Stimulated activated naive B cell treated with anti-CD40 and anti-IgM and Interleukin-4, amounts not matched to agents 10 μg/mL and 1 μg/mL and 100 μg/mL, for 72 hours (primary cell): ENCODE measurements at regions not wholly inside any gene's neighbourhood (a gene's known extent, or its start where the extent isn't known, plus 50 kb on each side); places are given as distances from the start of the nearest gene placed in this dataset.
"Not testable (repeated sequence)": the region's sequence is repeated elsewhere in the genome, so short reads cannot be mapped to it uniquely, and the experiment has no call there.

Experiments used
- ATAC-seq, 2 donors: fragments of 150-1000 bp; cut with Tn5 transposase; replicated peaks; 2 replicates each; pipeline ENCODE4 v1.10.0; 2021; ENCODE audit warnings: moderate library complexity in 1 of 2
- DNase-seq: peaks from one replicate; pipeline ENCODE4 v3.0.0; 2021
- H3K27ac Mint-ChIP-seq: one replicate; pipeline ENCODE4 v1.8.0; 2022; ENCODE audit warnings: mild to moderate bottlenecking, mixed read lengths
- H3K27me3 Mint-ChIP-seq, 2 donors: one replicate each; pipeline ENCODE4 v1.8.0; 2022; ENCODE audit warnings: mixed read lengths in 2 of 2
- H3K36me3 Mint-ChIP-seq, 2 donors: one replicate each; pipeline ENCODE4 v1.8.0; 2022; ENCODE audit warnings: mixed read lengths in 2 of 2, mild to moderate bottlenecking in 1 of 2
- H3K4me1 Mint-ChIP-seq, 2 donors: one replicate each; pipeline ENCODE4 v1.8.0; 2022; ENCODE audit warnings: mixed read lengths in 2 of 2, mild to moderate bottlenecking in 1 of 2
- H3K4me3 Mint-ChIP-seq, 2 donors: one replicate each; pipeline ENCODE4 v1.8.0; 2022; ENCODE audit warnings: mild to moderate bottlenecking in 2 of 2, mixed read lengths in 2 of 2, moderate library complexity in 1 of 2
- H3K9me3 Mint-ChIP-seq, 2 donors: one replicate each; pipeline ENCODE4 v1.8.0; 2022; ENCODE audit warnings: mixed read lengths in 2 of 2, mild to moderate bottlenecking in 1 of 2

GRCh38 chr6:137814030-137814429, 53.0 kb upstream of the TNFAIP3 start:
- not testable (repeated sequence) for H3K27ac Mint-ChIP-seq, H3K9me3 Mint-ChIP-seq, ATAC-seq, DNase-seq, H3K36me3 Mint-ChIP-seq, H3K27me3 Mint-ChIP-seq, H3K4me3 Mint-ChIP-seq
- peaks cover 40 to 74% of the 10 kb centered on the region in 2 donors for H3K4me1 Mint-ChIP-seq

GRCh38 chr6:137815692-137816091, 51.4 kb upstream of the TNFAIP3 start:
- H3K27ac Mint-ChIP-seq, result peak overlapping the region; percentile 92
- H3K36me3 Mint-ChIP-seq, result peaks cover 2 to 3% of the 10 kb centered on the region in 2 donors
- peaks cover 47 to 72% of the 10 kb centered on the region in 2 donors for H3K4me1 Mint-ChIP-seq
- H3K9me3 Mint-ChIP-seq, result peaks cover 0 to 4% of the 10 kb centered on the region in 2 donors
- peak overlapping the region; percentile 45 to 69 for H3K4me3 Mint-ChIP-seq
- ATAC-seq, result peak; percentile 31 to 42
- no peak for DNase-seq
- H3K27me3 Mint-ChIP-seq, result no peaks in the 10 kb centered on the region

GRCh38 chr6:137816133-137816579, 50.9 kb upstream of the TNFAIP3 start:
- no peaks in the 10 kb centered on the region for H3K27me3 Mint-ChIP-seq
- H3K27ac Mint-ChIP-seq, result peak overlapping the region; percentile 92
- ATAC-seq, result peak; percentile 29 to 30

GRCh38 chr6:137816688-137817618, 50.1 kb upstream of the TNFAIP3 start:
- H3K9me3 Mint-ChIP-seq, result no peaks in the 10 kb centered on the region
- no peak overlapping the region for H3K4me3 Mint-ChIP-seq
- H3K4me1 Mint-ChIP-seq, result peaks cover 43 to 72% of the 10 kb centered on the region in 2 donors
- no peak for DNase-seq
- ATAC-seq, result no peak
- H3K36me3 Mint-ChIP-seq, result peaks cover 2 to 3% of the 10 kb centered on the region in 2 donors
- no peaks in the 10 kb centered on the region for H3K27me3 Mint-ChIP-seq
- H3K27ac Mint-ChIP-seq, result peak overlapping the region; percentile 65

More at GRCh38 chr6:137816133-137816579, 50.9 kb upstream of the TNFAIP3 start:
- DNase-seq, result no peak
- Mint-ChIP-seq H3K4me3 (peak overlapping the region; percentile 45 to 69), H3K9me3 (peaks cover 0 to 2% of the 10 kb centered on the region in 2 donors), H3K36me3 (peaks cover 2 to 3% of the 10 kb centered on the region in 2 donors), H3K4me1 (peaks cover 43 to 72% of the 10 kb centered on the region in 2 donors)
